ENCODE measurements at regions not wholly inside any gene's neighbourhood (a gene's known extent, or its start where the extent isn't known, plus 50 kb on each side); places are given as distances from the start of the nearest gene placed in this dataset.

DNA sequence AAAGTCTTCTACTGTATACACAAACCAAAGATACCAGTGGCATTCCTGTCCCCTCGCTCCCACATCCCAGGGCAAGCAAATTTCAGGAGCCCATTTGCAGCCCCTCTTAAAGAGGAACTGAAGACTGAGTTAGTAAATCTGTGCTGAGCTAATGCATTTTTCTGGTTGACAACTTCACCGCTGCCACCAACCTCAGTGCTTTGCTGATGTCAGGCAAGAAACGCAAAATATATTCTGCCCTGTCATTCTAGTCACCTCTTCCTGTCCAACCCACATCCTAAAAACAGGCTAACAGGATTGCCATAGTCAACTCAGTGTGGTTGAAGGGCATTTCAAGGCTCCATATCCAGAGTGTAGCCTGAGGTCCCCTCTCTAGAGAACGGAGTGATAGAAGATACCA is 59.4 kb upstream of the FICD start:
- TF ChIP-seq CTCF (IDR thresholded peaks at IDR 0.05; ENCODE audit: insufficient read depth, low read length) = no peak
- no peak for TF ChIP-seq REST (IDR thresholded peaks at IDR 0.05; ENCODE audit: insufficient replicate concordance, low read depth)

Data from HL-60 (cell line).